ENCODE measurements at regions not wholly inside any gene's neighbourhood (a gene's known extent, or its start where the extent isn't known, plus 50 kb on each side); places are given as distances from the start of the nearest gene placed in this dataset.

DNA sequence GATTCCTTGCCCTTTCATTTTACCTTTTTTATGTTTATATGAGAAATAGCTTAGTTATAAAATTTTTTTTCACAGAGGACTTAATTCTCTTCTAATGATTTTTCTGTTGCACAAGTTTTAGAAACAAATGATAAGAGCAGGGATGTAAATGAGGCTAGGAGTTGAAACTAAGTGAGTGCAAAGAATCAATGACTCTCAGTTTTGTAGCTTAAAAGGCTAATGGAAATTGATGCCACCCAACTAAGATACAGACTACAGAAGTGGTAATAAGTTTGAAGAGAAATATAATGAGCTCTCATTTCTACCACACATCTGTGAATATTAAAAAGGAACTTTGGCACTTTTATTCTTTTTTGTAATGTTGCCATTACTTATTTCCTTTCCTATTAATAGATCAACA, 105.1 kb downstream of the LURAP1L start:
- intact Hi-C loops (cut with DNase I; ENCODE audit: low total_unique reads) = loop anchor here (10.0 kb wide), 1 partner anchor 65 kb away; no protein-coding TSS in a partner anchor
- Histone ChIP-seq H3K27ac (peak overlapping the region in 2 of 4 donors; percentile 26 to 59), H3K36me3 (no peaks in the 10 kb centered on the region), H3K9me3 (no peaks in the 10 kb centered on the region), H3K4me3 (no peak overlapping the region), H3K4me1 (peaks cover 0 to 41% (median 16%) of the 10 kb centered on the region in 4 donors), H3K27me3 (no peaks in the 10 kb centered on the region)
- DNase-seq = no peak
- TF ChIP-seq CTCF (IDR thresholded peaks at IDR 0.05) = no peak
- no peak for TF ChIP-seq EP300 (IDR thresholded peaks at IDR 0.05; ENCODE audit: low read depth)
- no peak for TF ChIP-seq POLR2A (IDR thresholded peaks at IDR 0.05)
- no peak for TF ChIP-seq POLR2AphosphoS5 (IDR thresholded peaks at IDR 0.05)
- in situ Hi-C loops (cut with MboI; ENCODE audit: low pct_ligation_motif_present in 1 of 4, low pct_unique_long_range_greater_than_20kb in 1 of 4, low sequenced_read_pairs in 3 of 4) = loop anchor here in 1 of 4 donors (25.0 kb wide), 1 partner anchor 168 kb away; no protein-coding TSS in a partner anchor

DNA sequence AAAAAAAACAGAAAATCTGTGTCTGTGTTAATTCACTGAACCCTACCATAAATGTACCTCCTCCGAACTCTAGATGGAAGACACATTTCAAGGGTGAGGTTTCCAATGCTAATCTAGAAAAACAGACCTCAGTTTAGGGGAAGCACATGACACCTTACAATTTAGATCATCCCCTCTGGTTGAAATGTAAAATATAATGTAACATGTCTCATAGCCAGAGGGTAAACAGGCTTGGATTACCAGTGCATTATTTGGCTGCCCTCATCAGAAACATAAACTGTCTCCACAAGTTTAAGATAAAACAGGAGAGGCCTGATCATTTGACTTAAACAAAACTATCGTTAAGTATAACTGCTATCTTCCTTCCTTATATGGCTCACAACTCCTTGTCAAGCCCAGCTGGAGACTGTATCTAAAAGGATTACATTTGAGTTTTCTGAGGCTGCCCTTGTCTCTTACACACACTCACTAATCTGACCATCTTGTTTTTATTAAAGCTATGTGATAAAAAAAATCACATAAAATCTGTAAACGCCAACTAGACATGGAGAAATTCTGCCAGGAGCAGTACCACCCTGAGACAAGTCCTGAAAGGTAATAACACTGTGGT, 105.7 kb downstream of the LURAP1L start:
- no peaks in the 10 kb centered on the region for H3K9me3 ChIP-seq
- in situ Hi-C loops (cut with MboI; ENCODE audit: low pct_ligation_motif_present in 1 of 4, low pct_unique_long_range_greater_than_20kb in 1 of 4, low sequenced_read_pairs in 3 of 4) (loop anchor here in 1 of 4 donors (25.0 kb wide), 1 partner anchor 168 kb away; no protein-coding TSS in a partner anchor), intact Hi-C loops (cut with DNase I; ENCODE audit: low total_unique reads) (loop anchor here (10.0 kb wide), 1 partner anchor 66 kb away; no protein-coding TSS in a partner anchor)
- peak overlapping the region; percentile 26 to 61 (median 44) for H3K27ac ChIP-seq
- 20 to 36% methylated on average over 3 of the region's 3 CpGs for WGBS, 2 donors (ENCODE audit: low coverage in 1 of 2)
- peaks cover 0 to 43% (median 16%) of the 10 kb centered on the region in 4 donors for H3K4me1 ChIP-seq
- no peaks in the 10 kb centered on the region for H3K27me3 ChIP-seq
- no peak overlapping the region for H3K4me3 ChIP-seq
- no peak for TF ChIP-seq POLR2AphosphoS5 (IDR thresholded peaks at IDR 0.05)
- TF ChIP-seq CTCF (IDR thresholded peaks at IDR 0.05) = no peak
- no peak for TF ChIP-seq EP300 (IDR thresholded peaks at IDR 0.05; ENCODE audit: low read depth)
- TF ChIP-seq POLR2A (IDR thresholded peaks at IDR 0.05) = no peak
- H3K36me3 ChIP-seq = no peaks in the 10 kb centered on the region
- no peak for DNase-seq

GRCh38 chr9:12882430-12882829, 107.6 kb downstream of the LURAP1L start:
- H3K4me3 ChIP-seq = no peak overlapping the region
- intact Hi-C loops (cut with DNase I; ENCODE audit: low total_unique reads) (loop anchor here (10.0 kb wide), 1 partner anchor 68 kb away; no protein-coding TSS in a partner anchor), in situ Hi-C loops (cut with MboI; ENCODE audit: low pct_ligation_motif_present in 1 of 4, low pct_unique_long_range_greater_than_20kb in 1 of 4, low sequenced_read_pairs in 3 of 4) (loop anchor here in 1 of 4 donors (25.0 kb wide), 1 partner anchor 170 kb away; no protein-coding TSS in a partner anchor)
- no peaks in the 10 kb centered on the region for H3K36me3 ChIP-seq
- 50 to 54% methylated on average over 2 of the region's 2 CpGs for WGBS, 2 donors (ENCODE audit: low coverage in 1 of 2)
- no peaks in the 10 kb centered on the region for H3K27me3 ChIP-seq
- H3K4me1 ChIP-seq = peaks cover 0 to 35% (median 16%) of the 10 kb centered on the region in 4 donors
- peak overlapping the region; percentile 43 to 61 (median 52) for H3K27ac ChIP-seq
- no peak for DNase-seq
- TF ChIP-seq CTCF (IDR thresholded peaks at IDR 0.05) (no peak), POLR2AphosphoS5 (IDR thresholded peaks at IDR 0.05) (no peak), POLR2A (IDR thresholded peaks at IDR 0.05) (no peak), EP300 (IDR thresholded peaks at IDR 0.05; ENCODE audit: low read depth) (no peak)
- no peaks in the 10 kb centered on the region for H3K9me3 ChIP-seq

DNA sequence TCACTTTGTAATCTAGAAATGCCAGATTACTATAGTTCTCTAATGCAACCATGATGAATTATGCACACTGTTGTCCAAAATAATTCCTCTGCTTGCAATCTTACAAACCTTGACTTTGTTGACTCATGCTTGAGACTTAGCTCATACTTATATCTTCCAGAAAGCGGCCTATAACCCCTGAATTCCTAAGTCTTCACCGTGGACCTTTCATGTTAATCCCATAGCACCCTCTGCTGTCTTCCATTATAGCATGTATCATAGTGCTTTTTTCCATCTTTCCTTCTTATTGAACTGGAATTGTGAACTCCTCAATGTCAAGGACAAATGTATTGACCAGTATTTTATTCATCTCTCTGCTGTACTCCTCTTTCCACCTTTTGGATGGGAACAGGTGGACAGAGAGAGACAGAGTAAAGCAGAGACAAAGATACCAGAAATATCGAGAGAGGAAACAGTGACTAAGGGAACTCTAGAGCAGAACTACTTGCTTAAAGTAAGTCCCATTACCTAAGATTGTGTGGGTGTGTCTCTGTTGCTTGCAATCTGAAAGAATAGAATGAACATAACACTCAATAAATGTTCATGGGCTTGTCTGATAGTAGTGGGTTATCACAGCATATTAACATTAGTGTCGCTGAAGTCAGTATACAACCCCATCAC, 110.0 kb downstream of the LURAP1L start:
- TF ChIP-seq CTCF (IDR thresholded peaks at IDR 0.05) (peak; percentile 51 to 79 (median 60)), POLR2A (IDR thresholded peaks at IDR 0.05) (no peak)
- no peaks in the 10 kb centered on the region for H3K36me3 ChIP-seq
- WGBS, 2 donors (ENCODE audit: low coverage in 1 of 2) = 48 to 58% methylated on average over 3 to 4 of the region's 4 CpGs
- DNase-seq = no peak
- H3K9me3 ChIP-seq = no peaks in the 10 kb centered on the region
- H3K27ac ChIP-seq = peak overlapping the region in 1 of 4 donors; percentile 10
- in situ Hi-C loops (cut with MboI; ENCODE audit: low pct_ligation_motif_present in 1 of 4, low pct_unique_long_range_greater_than_20kb in 1 of 4, low sequenced_read_pairs in 3 of 4) = loop anchor here in 1 of 4 donors (25.0 kb wide), 1 partner anchor 173 kb away; no protein-coding TSS in a partner anchor
- H3K4me3 ChIP-seq = no peak overlapping the region
- H3K4me1 ChIP-seq = peaks cover 0 to 22% (median 13%) of the 10 kb centered on the region in 4 donors
- H3K27me3 ChIP-seq = no peaks in the 10 kb centered on the region
- intact Hi-C loops (cut with DNase I; ENCODE audit: low total_unique reads) = loop anchor here (5.0 to 10.0 kb wide), 2 partner anchors 70 to 163 kb away; no protein-coding TSS in a partner anchor
